NCI-H524 (cell line): ENCODE measurements at regions not wholly inside any gene's neighbourhood (a gene's known extent, or its start where the extent isn't known, plus 50 kb on each side); places are given as distances from the start of the nearest gene placed in this dataset.

Experiments used
- DNase-seq, 2 experiments: peaks; one replicate each; lab custom pipeline; 2025; lab: John Stamatoyannopoulos, UW

DNA sequence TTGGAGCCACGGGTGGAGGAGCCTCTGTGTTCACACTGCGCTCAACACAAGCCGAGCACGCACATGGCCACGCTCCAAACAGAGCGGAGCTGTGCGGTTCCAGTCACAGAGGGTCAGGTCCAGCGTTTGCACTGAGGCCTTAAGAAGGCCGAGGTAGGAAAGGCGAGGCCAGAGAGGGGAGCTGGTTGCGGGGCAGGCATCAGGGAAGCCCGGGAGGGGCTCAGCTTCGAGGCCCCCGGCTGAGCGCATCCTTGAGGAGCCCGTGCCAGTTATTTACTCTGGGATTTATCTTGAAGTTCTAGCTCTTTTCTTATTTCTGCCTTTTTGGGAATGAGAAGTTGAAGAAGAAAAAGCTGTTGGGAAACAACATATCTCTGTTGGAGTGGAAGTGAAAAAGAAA lies 140.8 kb downstream of the IRX1 start:
- no peak for DNase-seq

DNA sequence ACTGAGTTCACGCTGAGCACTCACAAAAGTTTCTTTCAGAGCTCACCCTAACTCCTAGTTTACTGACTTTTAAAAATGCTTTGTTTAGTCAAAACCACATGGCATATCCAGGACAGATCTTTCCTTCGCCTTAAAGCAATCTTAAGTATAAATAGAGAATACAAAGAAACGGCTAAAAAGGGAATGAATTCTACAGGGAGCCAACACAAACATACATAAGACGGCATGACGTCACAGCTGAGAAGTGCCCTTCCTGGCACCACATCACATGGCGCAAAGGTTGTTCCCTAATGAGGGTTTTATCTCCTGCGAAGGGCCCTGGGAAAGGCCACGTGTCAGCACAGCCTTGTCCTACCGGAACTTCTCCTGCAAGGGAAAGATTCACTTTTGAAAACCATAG lies 141.3 kb downstream of the IRX1 start:
- DNase-seq: no peak

DNA sequence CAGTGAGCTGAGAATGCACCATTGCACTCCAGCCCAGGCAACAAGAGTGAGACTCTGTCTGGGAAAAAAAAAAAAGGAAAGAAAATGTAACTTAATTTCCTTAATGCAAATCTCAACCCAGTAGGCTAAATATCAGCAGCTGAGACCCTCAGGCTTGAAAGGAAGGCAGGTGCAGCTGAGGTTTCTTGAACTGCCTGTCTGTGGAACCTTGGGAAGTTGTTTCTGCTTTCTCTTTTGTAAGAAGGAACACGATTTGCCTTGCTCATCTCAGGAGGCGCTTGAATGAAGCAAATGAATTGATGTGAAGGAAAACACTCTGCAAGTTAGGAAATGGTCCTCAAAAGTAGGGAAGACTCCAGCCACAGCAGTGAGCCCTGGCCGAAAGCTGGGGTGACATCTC lies 143.3 kb downstream of the IRX1 start:
- DNase-seq: no peak

DNA sequence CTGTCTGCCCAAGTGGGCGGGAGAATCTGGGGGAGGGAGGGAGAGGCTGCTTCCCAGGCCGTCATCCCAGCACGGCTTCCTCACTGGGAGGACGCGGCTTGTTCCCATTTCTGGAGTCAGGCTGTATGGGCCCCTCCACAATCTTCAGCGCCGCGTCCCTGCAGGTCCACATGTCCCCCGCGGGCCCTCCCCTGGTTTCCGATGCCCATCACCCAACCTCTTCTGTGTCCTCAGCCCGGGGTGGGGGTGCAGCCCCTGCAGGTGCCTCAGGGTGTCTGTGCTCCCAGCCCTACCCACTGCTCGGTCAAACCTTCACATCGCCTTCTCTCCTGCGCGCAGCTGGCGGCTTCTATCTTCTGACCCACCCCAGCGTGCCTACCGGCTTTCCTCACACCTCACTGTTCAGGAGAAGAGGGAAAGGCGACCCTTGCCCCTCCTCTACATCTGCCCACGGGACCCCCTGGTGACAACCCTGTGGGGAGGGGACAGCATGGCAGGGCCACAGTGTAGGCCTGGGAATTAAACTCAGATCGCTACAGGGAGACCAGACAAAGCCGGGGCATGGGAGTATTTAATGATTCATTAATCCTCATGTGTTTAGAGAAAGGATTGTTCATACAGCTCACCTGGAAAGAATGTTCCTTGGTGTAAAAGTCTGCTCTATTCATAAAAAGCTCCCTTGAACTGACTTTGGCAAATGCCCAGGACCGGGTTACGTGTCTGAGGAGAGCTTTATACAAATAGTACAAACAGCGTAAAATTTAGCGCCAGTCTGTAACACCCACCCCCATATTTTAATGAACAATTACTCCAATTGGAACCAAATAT lies 145.1 kb downstream of the IRX1 start:
- DNase-seq: no peak

DNA sequence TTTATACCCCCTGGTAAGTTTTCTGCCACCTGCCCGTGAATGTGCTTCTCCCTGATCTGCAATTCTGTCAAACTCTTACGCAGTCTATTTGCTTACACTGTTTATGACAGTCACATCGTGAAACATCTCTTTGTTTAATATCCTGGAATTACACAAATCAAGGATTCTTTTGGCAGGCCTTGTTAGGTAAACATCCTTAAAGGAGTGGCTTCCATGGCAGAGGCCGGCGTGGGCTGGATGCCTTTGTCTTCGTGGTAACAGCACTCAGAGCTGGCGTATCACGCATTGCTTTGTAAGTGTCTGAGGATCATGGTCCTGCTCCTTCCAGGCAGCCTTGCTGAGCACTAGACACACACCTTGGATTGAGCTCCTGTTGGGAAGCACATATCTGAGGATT lies 145.7 kb downstream of the IRX1 start:
- no peak for DNase-seq

DNA sequence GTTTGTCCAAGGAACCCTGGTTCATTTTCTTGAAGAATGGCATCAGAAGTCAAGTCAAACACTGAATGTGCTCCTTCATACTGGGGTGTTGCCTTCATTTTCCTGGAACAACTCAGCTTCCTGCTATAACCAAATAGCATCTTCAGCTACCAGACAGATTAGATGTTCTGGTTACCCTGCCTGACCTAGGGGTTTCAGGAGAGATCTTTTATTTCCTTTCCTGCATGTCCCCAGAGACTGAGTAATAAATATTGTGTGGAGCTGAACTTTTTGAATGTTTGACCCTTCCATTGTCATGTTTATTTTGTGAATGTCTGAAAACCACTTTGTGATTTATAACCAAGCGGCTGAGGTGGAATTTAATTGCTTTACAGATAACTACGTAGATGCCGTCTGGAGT lies 147.1 kb downstream of the IRX1 start:
- DNase-seq: no peak

DNA sequence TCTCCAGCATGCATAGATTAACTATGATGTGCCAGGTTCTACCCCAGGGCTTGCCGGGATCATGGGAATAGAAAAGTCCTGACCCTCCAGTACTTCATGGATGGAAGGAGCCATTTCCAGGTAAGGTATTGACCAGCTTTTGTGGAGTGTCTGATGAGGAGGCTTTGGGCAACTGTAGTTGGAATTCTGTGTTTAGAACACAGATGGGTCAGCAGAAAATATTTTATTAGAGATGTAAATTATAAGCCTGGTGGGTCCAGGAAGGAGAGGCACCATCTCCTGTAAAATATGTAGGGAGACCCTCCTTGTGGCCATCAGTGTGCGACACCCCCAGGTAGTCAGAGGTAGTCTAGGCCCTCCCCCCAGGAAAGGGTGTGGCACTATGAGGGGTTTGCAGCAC lies 156.2 kb downstream of the IRX1 start:
- no peak for DNase-seq

DNA sequence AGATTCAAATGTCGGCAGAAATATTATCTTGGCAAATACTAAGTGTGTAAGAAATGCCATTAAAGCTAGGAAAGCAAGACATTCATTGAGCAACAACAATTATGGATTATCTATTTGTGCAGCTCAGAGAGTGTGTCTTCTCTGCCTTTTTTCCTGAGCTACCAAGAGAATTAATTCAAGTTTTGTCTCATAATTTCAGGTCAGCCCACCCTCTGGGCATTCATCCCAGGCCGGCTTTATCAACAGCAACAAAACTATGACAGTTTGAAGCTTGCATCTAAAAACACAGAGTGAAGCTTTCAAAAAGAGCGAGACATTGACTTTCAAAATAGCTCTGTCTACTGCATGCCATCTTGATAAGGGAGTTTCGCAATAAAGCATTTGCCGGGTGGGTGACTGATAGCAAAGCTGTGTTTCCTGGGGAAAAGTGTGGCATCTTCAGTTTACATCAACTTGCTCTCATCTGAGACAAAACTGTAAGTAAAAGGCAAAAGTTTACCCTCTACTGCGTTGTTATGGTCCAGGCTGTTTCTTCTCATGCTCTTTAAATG lies 182.4 kb downstream of the IRX1 start:
- no peak for DNase-seq

DNA sequence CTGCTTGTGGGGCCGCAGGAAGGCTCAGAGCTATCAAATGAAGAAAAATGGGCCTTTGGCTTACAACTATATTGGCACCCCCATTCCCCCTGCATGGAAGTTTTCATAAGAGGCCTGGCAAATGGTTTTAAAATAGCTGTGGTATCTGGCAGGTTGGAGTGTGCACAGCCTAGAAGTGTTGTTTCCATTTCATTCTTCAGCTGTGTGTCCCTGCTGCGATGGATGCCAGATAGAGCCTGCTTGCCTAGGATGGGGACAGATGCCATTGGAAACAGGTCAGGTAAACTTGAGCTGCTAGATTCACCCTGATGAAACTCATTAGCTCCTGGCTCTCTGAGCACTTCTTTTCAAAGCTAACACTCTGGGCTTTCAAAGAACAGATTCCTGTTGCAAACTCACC lies 183.3 kb downstream of the IRX1 start:
- DNase-seq: no peak

DNA sequence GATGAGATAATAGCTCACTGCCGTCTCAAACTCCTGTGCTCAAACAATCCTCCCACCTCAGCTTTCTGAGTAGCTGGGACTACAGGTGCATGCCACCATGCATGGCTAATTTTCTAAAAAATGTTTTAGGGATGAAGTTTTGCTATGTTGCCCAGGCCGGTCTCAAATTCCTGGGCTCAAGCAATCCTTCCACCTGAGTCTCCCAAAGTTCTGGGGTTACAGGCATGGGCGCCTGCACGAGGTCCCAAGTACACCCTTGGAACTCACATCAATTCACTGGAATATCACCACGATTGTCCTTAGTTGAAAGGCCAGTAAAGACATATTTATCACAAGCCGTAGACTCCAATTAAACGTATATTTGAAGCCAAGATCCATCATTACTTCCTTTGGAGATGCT lies 184.6 kb downstream of the IRX1 start:
- no peak for DNase-seq

DNA sequence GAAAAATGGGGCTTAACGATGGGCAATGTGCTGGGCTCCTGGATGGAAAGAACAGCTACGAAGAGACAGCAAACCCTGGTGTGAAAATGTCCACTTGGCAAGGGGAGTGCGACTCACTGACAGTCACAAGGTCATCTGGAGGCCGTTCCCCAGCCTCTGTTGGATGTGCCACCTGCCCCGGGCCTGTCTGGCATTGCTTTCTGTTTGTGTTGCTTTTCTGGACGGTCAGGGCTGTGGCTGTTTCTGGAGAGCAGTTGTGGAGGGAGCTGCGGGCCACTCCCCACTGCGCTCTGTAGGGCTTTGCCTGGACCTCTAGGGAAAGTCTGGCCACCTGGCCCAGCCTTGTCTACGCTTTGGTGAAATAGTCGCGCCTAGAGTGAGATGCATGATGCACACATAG lies 185.3 kb downstream of the IRX1 start:
- no peak for DNase-seq

DNA sequence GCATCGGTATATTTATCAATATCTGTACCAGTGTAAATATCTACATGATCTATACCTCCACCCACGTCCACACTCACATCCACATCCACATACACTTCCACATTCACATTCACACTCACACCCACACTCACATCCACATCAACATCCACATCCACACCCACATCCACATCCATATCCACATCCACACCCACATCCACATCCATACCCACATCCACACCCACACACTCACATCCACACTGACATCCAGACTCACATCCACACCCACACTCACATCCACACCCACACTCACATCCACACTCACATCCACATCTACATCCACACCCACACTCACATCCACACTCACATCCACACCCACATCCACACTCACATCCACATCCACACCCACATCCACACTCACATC lies 189.2 kb downstream of the IRX1 start:
- no peak for DNase-seq

DNA sequence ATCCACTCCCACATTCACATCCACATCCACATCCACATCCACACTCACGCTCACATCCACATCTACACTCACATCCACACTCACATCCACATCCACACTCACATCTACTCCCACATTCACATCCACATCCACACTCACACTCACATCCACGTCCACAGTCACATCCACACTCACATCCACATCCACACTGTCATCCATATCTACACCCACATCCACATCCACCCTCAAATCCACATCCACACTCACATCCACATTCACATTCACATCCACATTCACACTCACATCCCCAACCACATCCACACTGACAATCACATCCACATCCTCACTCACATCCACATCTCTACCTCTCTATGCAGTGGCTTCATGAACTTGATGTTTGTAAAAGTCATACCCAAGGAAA lies 190.5 kb downstream of the IRX1 start:
- no peak for DNase-seq

DNA sequence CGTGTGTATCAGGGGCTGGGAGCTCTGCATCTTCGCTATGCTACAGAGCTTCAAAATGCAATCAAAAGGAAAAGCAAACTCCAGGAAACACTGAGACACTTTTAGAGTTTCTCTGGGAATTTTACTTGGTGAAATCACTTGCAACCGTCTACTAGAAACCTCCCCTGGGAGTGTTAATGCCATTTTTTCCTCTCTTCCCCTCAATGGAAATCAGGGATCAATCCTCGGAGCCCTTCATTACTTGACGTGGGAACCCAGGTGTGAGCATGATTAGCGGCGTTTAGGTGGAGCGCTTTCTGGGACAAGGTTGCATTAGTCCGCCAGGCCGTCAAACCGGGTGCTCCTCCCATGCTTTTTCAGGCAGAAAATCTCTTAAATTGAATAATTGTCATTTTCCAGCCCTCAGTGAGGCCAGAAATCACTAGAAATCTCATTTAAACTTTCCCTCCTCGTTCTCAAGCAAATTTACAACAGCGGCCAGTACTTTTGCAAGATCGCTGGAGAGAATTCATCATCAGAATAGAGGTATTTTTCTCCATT lies 191.3 kb downstream of the IRX1 start:
- DNase-seq: no peak

DNA sequence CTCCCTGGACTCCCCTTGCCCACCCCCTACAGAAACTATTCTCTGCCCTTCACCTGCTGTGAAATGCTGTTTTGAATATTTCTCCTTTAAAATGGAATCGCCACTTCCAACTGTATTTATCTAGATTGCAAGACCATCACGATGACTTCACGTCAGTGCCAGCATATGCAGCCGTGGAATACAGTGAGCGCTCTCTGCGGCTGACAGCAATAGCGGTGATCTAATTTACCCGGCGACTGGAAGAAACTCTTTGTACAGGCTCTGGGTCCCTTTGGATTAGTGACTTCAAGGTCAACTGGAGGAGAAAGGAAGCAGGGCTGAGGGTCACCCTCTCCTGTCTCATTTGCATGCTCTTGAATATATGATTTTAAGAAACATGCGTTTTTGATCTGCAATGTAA lies 192.0 kb downstream of the IRX1 start:
- no peak for DNase-seq

DNA sequence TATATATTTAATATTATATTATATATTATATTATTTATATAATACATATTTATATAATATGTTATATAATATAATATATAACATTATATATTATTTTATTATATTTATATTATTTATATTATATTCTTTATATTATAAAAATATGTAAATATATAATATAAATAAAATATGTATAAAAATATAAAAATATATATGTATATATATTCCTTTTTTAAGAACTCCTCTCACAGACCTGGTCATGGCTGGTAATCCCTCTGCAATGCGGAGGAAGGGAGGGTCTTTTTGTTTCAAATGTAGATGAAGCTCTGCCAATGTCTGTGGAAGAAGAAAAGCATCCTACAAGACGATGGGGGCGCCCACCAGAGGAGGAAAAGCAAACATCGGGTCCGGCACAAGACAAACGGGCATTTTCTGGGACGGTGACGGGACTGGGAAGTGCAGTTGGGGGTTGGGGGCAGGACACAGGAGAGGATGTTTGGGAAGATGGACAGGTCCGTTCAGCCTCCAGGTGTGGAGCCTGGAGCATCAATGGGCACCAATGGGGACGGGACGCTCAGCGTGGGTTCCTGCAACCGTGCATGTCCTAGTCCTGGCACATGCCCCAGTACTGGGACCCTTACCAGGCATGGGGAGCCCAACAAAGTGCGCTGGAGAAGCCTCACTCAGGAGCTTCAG lies 194.0 kb downstream of the IRX1 start:
- no peak for DNase-seq

DNA sequence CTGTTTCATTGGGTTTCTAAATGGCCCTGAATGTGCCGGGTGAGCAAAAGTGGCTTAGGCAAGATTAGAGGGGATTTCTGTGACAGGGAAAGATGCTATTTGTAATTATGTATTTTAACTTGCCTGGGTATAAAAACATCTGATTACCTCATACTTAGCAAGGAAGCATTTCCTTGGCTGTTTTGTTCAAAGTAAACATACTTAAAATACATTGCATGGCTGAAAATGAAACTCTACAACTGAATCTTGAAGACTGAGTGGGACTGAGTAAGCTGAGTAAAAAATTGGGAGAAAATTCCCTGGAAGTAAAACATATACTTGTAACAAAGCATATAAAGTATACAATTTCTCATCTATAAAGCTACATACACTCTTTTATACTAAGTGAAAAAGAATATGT lies 197.5 kb downstream of the IRX1 start:
- no peak for DNase-seq

DNA sequence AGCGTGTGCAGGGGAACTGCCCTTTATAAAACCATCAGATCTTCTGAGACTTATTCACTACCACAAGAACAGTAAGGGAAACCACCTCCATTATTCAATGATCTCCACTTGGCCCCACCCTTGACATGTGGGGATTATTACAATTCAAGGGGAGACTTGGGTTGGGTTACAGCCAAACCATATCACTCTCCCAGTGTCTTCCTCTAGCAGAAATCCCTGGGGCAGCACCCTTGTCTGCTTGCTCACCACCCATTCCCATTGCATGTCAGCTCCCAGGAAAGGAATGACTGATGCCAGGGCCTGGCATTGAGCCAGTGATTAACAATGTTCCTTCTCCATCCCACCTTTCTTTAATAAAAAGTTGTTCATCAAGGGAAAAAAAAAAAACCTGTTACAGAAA lies 199.0 kb downstream of the IRX1 start:
- DNase-seq: no peak

DNA sequence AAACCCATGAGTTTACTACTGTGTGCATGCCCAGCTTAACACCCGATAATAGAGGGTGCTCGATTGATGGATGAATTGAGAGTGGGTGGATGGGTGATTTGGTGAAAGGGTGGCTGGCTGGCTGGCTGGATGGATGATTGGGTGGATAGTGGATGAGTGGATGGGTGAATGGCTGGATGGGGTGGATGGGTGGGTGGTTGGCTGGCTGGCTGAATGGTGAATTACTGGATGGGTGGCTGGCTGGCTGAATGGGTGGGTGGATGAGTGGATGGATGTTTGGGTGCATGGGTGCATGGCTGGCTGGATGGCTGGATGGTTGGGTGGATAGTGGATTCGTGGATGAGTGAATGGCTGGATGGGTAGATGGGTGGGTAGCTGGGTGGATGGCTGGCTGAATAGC lies 201.1 kb downstream of the IRX1 start:
- no peak for DNase-seq

DNA sequence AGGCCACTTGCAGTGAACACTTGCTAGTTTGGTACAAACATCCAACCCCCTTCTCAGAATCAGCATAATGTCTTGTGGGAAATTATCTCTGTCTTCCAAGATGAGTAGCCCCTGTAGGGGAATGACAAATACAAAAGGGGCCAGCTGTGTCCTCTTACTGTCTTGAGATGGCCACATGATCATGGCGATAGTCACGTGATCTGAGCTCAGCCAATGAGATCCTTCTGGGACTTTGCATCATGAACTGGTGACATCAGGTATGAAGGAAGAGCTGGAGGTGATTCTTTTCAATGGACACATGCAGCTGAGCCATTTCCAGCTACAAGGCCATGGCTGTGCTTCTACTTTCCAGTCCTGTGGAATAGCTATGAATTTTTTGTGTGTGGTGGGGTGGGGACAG lies 206.3 kb downstream of the IRX1 start:
- DNase-seq: no peak

DNA sequence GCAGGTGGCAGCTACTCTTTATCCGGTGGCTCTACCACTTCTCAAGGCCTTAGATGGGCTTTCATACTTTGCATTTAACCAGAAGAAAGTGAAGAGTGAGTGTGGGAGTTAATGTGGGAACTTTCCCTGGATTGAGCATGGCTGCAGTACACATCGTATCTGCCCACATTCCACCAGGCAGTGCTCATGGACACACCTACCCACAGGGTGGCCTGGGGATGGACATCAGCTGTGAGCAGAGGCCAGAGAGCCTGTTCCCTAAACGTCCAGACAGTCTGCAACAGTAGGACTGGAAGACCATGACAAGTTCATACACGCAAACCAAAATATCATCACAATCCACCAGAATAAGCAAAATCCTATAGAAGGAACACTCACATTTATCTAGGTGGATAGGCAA lies 213.8 kb downstream of the IRX1 start:
- DNase-seq: no peak

DNA sequence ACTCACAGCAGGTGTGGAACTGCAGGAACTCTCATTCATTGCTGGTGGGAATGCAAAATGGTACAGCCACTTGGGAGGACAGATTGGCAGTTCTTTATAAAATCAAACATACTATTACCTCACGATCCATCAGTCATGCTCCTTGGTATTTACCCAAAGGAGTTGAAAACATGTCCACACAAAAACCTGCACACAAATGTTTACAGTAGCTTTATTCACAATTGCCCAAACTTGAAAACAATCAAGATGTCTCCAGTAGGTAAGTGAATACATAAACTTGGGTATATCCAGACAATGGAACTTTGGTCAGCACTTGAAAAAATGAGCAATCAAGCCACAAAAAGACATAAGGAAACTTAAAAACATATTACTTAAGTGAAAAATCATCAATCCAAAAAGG lies 215.5 kb downstream of the IRX1 start:
- no peak for DNase-seq

DNA sequence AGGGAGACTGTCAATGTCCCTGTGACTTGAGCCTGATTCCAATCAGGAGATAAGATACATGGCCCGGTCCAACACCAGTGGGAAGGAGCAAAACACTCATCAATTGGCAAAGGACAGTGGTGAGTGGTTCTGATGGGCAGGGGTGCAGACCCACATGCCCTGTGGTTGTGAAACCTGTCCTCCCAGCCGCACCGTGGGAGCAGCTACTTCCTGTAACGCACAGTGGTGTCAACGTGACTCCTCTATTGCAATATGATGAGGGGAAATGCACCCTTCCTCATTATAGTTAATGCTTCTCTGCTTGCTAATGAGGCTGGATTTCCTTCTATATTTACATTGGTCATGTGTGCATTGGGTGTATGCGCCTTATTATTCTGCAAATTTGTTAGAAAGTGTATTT lies 223.0 kb downstream of the IRX1 start:
- no peak for DNase-seq
